IMR-90 (cell line): ENCODE measurements at regions not wholly inside any gene's neighbourhood (a gene's known extent, or its start where the extent isn't known, plus 50 kb on each side); places are given as distances from the start of the nearest gene placed in this dataset.

Experiments
- ATAC-seq: fragments of 200-7000 bp; cut with Tn5 transposase; 2 replicates; pipeline ENCODE4 v1.9.1; 2020; ENCODE audit warnings: low read depth, mild to moderate bottlenecking, moderate library complexity
- BruUV-seq: library from RNA; stranded (reverse); fragments of 400-500 nt; replicated peaks from 2 replicates; lab custom pipeline; 2021; lab: Mats Ljungman, UMichigan
- CTCF ChIA-PET: fragments of 300-600 bp; formaldehyde crosslinking; extraction: SDS; loops from one replicate; lab custom pipeline; 2021; ENCODE audit warnings: antibody characterized with exemption; lab: Yijun Ruan, JAX
- POLR2A ChIA-PET: fragments of 300-600 bp; sonication (Branson Sonifier 250); formaldehyde crosslinking; loops from one replicate; lab custom pipeline; 2022; ENCODE audit warnings: antibody characterized with exemption; ENCODE audit not compliant: unreplicated experiment; lab: Charles Lee
- DNase-seq: peaks from one replicate; pipeline ENCODE4 v3.0.0; 2013
- H2AFZ ChIP-seq: replicated peaks from 2 replicates; pipeline ENCODE3; 2013; ENCODE audit warnings: low read length, mild to moderate bottlenecking; ENCODE audit not compliant: poor library complexity
- H2AK5ac ChIP-seq: 2 replicates; pipeline ENCODE4 v1.6.1; 2013; ENCODE audit warnings: low read depth, low read length, inconsistent platforms
- H2AK9ac ChIP-seq: replicated peaks from 2 replicates; pipeline ENCODE3; 2013; ENCODE audit warnings: mild to moderate bottlenecking, low read depth, low read length, moderate library complexity; ENCODE audit not compliant: poor library complexity
- H2BK120ac ChIP-seq: 2 replicates; pipeline ENCODE4 v1.6.1; 2013; ENCODE audit warnings: low read depth, low read length, inconsistent platforms
- H2BK15ac ChIP-seq: 3 replicates; pipeline ENCODE4 v1.6.1; 2013; ENCODE audit warnings: low read depth, low read length, inconsistent platforms
- H2BK20ac ChIP-seq: 2 replicates; pipeline ENCODE4 v1.6.1; 2013; ENCODE audit warnings: low read depth, mild to moderate bottlenecking, inconsistent platforms, low read length, moderate library complexity
- H2BK5ac ChIP-seq: 2 replicates; pipeline ENCODE4 v1.6.1; 2013; ENCODE audit warnings: mild to moderate bottlenecking, low read depth, low read length, inconsistent platforms; ENCODE audit not compliant: poor library complexity, severe bottlenecking
- H3K14ac ChIP-seq: replicated peaks from 2 replicates; pipeline ENCODE4 v1.6.1; 2013; ENCODE audit warnings: low read depth, low read length, inconsistent platforms
- H3K18ac ChIP-seq: 2 replicates; pipeline ENCODE4 v1.6.1; 2013; ENCODE audit warnings: low read depth, low read length, control low read depth
- H3K23ac ChIP-seq: 2 replicates; pipeline ENCODE4 v1.6.1; 2013; ENCODE audit warnings: low read depth, low read length, inconsistent platforms
- H3K27ac ChIP-seq: 2 replicates; pipeline ENCODE4 v1.5.1; 2013; ENCODE audit warnings: mild to moderate bottlenecking, control low read depth, low read length; ENCODE audit not compliant: insufficient read depth
- H3K27me3 ChIP-seq: 2 replicates; pipeline ENCODE4 v1.6.1; 2013; ENCODE audit warnings: low read length; ENCODE audit not compliant: control insufficient read depth, insufficient read depth
- H3K36me3 ChIP-seq: 2 replicates; pipeline ENCODE4 v1.6.1; 2013; ENCODE audit warnings: low read length, mixed read lengths; ENCODE audit not compliant: control insufficient read depth, insufficient read depth
- H3K4ac ChIP-seq: 2 replicates; pipeline ENCODE4 v1.6.1; 2013; ENCODE audit warnings: low read depth, low read length, inconsistent platforms
- H3K4me1 ChIP-seq: 2 replicates; pipeline ENCODE4 v1.6.1; 2013; ENCODE audit warnings: low read length, mixed read lengths; ENCODE audit not compliant: control insufficient read depth, insufficient read depth
- H3K4me2 ChIP-seq: 2 replicates; pipeline ENCODE4 v1.6.1; 2013; ENCODE audit warnings: low read depth, mild to moderate bottlenecking, control low read depth, low read length, moderate library complexity
- H3K4me3 ChIP-seq: 2 replicates; pipeline ENCODE4 v1.5.1; 2013; ENCODE audit warnings: low read depth, mild to moderate bottlenecking, control low read depth, low read length, moderate library complexity; ENCODE audit not compliant: insufficient read depth
- H3K56ac ChIP-seq: 2 replicates; pipeline ENCODE4 v1.6.1; 2013; ENCODE audit warnings: low read length, inconsistent platforms; ENCODE audit not compliant: insufficient read depth; ENCODE audit errors: extremely low read depth
- H3K79me1 ChIP-seq, 2 experiments: 2 replicates each; pipeline ENCODE4 v1.6.1; 2013; ENCODE audit warnings: low read length in 2 of 2, inconsistent platforms in 1 of 2, low read depth in 1 of 2
- H3K9ac ChIP-seq: 2 replicates; pipeline ENCODE4 v1.6.1; 2013; ENCODE audit warnings: low read depth, low read length, control low read depth
- H3K9me1 ChIP-seq: 2 replicates; pipeline ENCODE4 v1.6.1; 2013; ENCODE audit warnings: low read length, inconsistent platforms; ENCODE audit not compliant: insufficient read depth
- H3K9me3 ChIP-seq: 2 replicates; pipeline ENCODE4 v1.6.1; 2013; ENCODE audit warnings: low read length; ENCODE audit not compliant: control insufficient read depth, insufficient read depth
- H4K20me1 ChIP-seq: 2 replicates; pipeline ENCODE4 v1.6.1; 2013; ENCODE audit warnings: low read length, inconsistent platforms; ENCODE audit not compliant: insufficient read depth
- H4K5ac ChIP-seq: 2 replicates; pipeline ENCODE4 v1.6.1; 2013; ENCODE audit warnings: mild to moderate bottlenecking, low read depth, low read length, control low read depth
- H4K8ac ChIP-seq, 2 experiments: 2 replicates each; pipeline ENCODE4 v1.6.1; 2013; ENCODE audit warnings: low read depth in 2 of 2, low read length in 2 of 2, control low read depth in 1 of 2, inconsistent platforms in 1 of 2
- H4K91ac ChIP-seq: 2 replicates; pipeline ENCODE4 v1.6.1; 2013; ENCODE audit warnings: low read depth, low read length, inconsistent platforms; ENCODE audit not compliant: insufficient read depth
- BHLHE40 ChIP-seq: fragments of 150-350 bp; IDR thresholded peaks from 2 replicates; pipeline ENCODE4 v1.6.1; 2016; ENCODE audit warnings: mild to moderate bottlenecking, low read depth, low read length
- CEBPB ChIP-seq: IDR thresholded peaks from 2 replicates; pipeline ENCODE4 v1.6.1; 2012; ENCODE audit warnings: low read depth, low read length, improper control_type of control experiment
- CHD1 ChIP-seq: IDR thresholded peaks from 2 replicates; pipeline ENCODE4 v1.6.1; 2012; ENCODE audit warnings: low read depth, low read length, improper control_type of control experiment
- ELK1 ChIP-seq: fragments of 150-350 bp; IDR thresholded peaks from 2 replicates; pipeline ENCODE4 v1.6.1; 2016; ENCODE audit warnings: low read depth, mild to moderate bottlenecking, low read length, moderate library complexity, borderline replicate concordance
- FOS ChIP-seq: fragments of 150-350 bp; IDR thresholded peaks from 2 replicates; pipeline ENCODE4 v1.6.1; 2016; ENCODE audit warnings: low read depth, low read length
- MAFK ChIP-seq: IDR thresholded peaks from 2 replicates; pipeline ENCODE4 v1.6.1; 2012; ENCODE audit warnings: low read depth, low read length, improper control_type of control experiment
- MAZ ChIP-seq: IDR thresholded peaks from 2 replicates; pipeline ENCODE4 v1.6.1; 2012; ENCODE audit warnings: low read depth, mild to moderate bottlenecking, low read length, improper control_type of control experiment, moderate library complexity, borderline replicate concordance
- MXI1 ChIP-seq: IDR thresholded peaks from 2 replicates; pipeline ENCODE4 v1.6.1; 2012; ENCODE audit warnings: low read depth, mild to moderate bottlenecking, low read length, moderate library complexity, borderline replicate concordance
- NFE2L2 ChIP-seq: fragments of 150-350 bp; IDR thresholded peaks from 2 replicates; pipeline ENCODE4 v1.6.1; 2016; ENCODE audit warnings: low read depth, mild to moderate bottlenecking, low read length
- POLR2A ChIP-seq: IDR thresholded peaks from 2 replicates; pipeline ENCODE4 v1.6.1; 2012; ENCODE audit warnings: mild to moderate bottlenecking, low read depth, low read length
- RAD21 ChIP-seq: IDR thresholded peaks from 2 replicates; pipeline ENCODE4 v1.6.1; 2012; ENCODE audit warnings: low read length, improper control_type of control experiment
- RCOR1 ChIP-seq: IDR thresholded peaks from 2 replicates; pipeline ENCODE4 v1.6.1; 2012; ENCODE audit warnings: mild to moderate bottlenecking, low read length, improper control_type of control experiment; ENCODE audit not compliant: insufficient replicate concordance
- RFX5 ChIP-seq: IDR thresholded peaks from 2 replicates; pipeline ENCODE4 v1.8.0; 2012; ENCODE audit warnings: low read depth, mild to moderate bottlenecking, low read length, moderate library complexity
- SMC3 ChIP-seq: fragments of 150-350 bp; IDR thresholded peaks from 2 replicates; pipeline ENCODE4 v1.6.1; 2016; ENCODE audit warnings: low read depth, mild to moderate bottlenecking, antibody characterized with exemption, low read length, moderate library complexity
- WGBS, 2 experiments: methylation state at CpG; one replicate each; pipeline versions ENCODE4 v1.1.5 to v1.1.7; 2013; ENCODE audit warnings: missing lambda C conversion rate in 2 of 2; ENCODE audit not compliant: insufficient read length in 1 of 2; ENCODE audit errors: extremely low coverage in 2 of 2; 5-methylcytosine and 5-hydroxymethylcytosine counted together
- dilution Hi-C: fragments of 300-500 bp; cut with HindIII; formaldehyde crosslinking; loops from one replicate; pipeline ENCODE4 v1.14.3; 2018; ENCODE audit warnings: low sequenced_read_pairs; ENCODE audit not compliant: unreplicated experiment
- in situ Hi-C: fragments of 300-500 bp; cut with MboI; formaldehyde crosslinking; loops from 3 replicates; pipeline ENCODE4 v1.14.3; 2019; ENCODE audit warnings: low sequenced_read_pairs, inconsistent platforms, mixed read lengths
- intact Hi-C: fragments of 100-400 bp; cut with micrococcal nuclease; formaldehyde crosslinking; loops from 2 replicates; pipeline ENCODE4 v1.10.0; 2022
- TF ChIP-seq, protein P1 (sequence below): conservative IDR thresholded peaks from 2 replicates; pipeline ENCODE4 v1.5.1; 2012; ENCODE audit warnings: mild to moderate bottlenecking, low read depth, low read length, improper control_type of control experiment
- TF ChIP-seq, protein P2 (sequence below): fragments of 150-350 bp; IDR thresholded peaks from 2 replicates; pipeline ENCODE4 v1.6.1; 2017; ENCODE audit warnings: mild to moderate bottlenecking, antibody characterized with exemption, low read length, low read depth

DNA sequence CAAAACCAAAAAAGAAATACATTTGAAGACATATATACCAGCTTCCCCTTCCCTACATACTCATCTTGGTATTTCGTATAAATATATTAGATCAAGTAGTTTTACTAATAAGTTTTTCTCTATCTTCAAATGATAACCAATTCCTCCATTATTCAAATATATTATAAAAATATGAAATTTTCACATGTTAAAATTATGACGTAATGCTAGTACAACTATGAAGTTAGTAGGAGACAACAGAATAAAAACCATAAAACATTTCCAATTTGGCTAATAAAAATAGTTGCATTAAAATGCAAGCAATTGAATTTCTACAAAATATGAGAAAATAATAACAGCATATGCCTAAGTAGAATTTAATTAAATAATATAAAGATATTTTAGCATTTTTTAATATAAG, 501.8 kb upstream of the SLITRK5 start:
- WGBS, 2 experiments, result no CpG with 5 or more reads among the region's 2 CpGs
- Histone ChIP-seq H3K27ac (no peak overlapping the region), H3K4me1 (no peaks in the 10 kb centered on the region), H3K9ac (no peak overlapping the region), H3K23ac (no peak overlapping the region), H4K20me1 (no peaks in the 10 kb centered on the region), H2AK9ac (no peak overlapping the region), H2BK120ac (no peak overlapping the region), H2AK5ac (no peak overlapping the region), H4K5ac (no peak overlapping the region), H3K56ac (no peak overlapping the region), H4K91ac (no peak overlapping the region), H2AFZ (no peak overlapping the region), H2BK15ac (no peak overlapping the region), H3K9me1 (no peaks in the 10 kb centered on the region), H4K8ac (no peak overlapping the region), H2BK20ac (no peak overlapping the region), H3K79me1 (no peaks in the 10 kb centered on the region), H3K18ac (no peak overlapping the region), H3K27me3 (no peaks in the 10 kb centered on the region), H3K4me3 (no peak overlapping the region), H2BK5ac (no peak overlapping the region), H3K4me2 (no peak overlapping the region), H3K36me3 (no peaks in the 10 kb centered on the region), H3K4ac (no peak overlapping the region), H3K9me3 (no peaks in the 10 kb centered on the region), H3K14ac (no peak overlapping the region)
- DNase-seq (no peak), ATAC-seq (no peak)
- BruUV-seq, result no TSS peak
- dilution Hi-C loops (no loop called here), intact Hi-C loops (no loop called here), in situ Hi-C loops (no loop called here)
- TF ChIP-seq MXI1 (no peak), CEBPB (no peak), MAZ (no peak), RCOR1 (no peak), ELK1 (no peak), POLR2A (no peak), RFX5 (no peak), RAD21 (no peak), CHD1 (no peak), NFE2L2 (no peak), MAFK (no peak), SMC3 (no peak), BHLHE40 (no peak), FOS (no peak)
- TF ChIP-seq, protein P1, sequence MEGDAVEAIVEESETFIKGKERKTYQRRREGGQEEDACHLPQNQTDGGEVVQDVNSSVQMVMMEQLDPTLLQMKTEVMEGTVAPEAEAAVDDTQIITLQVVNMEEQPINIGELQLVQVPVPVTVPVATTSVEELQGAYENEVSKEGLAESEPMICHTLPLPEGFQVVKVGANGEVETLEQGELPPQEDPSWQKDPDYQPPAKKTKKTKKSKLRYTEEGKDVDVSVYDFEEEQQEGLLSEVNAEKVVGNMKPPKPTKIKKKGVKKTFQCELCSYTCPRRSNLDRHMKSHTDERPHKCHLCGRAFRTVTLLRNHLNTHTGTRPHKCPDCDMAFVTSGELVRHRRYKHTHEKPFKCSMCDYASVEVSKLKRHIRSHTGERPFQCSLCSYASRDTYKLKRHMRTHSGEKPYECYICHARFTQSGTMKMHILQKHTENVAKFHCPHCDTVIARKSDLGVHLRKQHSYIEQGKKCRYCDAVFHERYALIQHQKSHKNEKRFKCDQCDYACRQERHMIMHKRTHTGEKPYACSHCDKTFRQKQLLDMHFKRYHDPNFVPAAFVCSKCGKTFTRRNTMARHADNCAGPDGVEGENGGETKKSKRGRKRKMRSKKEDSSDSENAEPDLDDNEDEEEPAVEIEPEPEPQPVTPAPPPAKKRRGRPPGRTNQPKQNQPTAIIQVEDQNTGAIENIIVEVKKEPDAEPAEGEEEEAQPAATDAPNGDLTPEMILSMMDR, result no peak
- TF ChIP-seq, protein P2, sequence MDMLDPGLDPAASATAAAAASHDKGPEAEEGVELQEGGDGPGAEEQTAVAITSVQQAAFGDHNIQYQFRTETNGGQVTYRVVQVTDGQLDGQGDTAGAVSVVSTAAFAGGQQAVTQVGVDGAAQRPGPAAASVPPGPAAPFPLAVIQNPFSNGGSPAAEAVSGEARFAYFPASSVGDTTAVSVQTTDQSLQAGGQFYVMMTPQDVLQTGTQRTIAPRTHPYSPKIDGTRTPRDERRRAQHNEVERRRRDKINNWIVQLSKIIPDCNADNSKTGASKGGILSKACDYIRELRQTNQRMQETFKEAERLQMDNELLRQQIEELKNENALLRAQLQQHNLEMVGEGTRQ, result no peak
- CTCF ChIA-PET, result no interaction called here
- POLR2A ChIA-PET, result no interaction called here
